K562 (cell line): ENCODE measurements at regions not wholly inside any gene's neighbourhood (a gene's known extent, or its start where the extent isn't known, plus 50 kb on each side); places are given as distances from the start of the nearest gene placed in this dataset.

ENCODE experiments used
- CBFA2T3 ChIP-seq: fragments of 450-650 bp; IDR thresholded peaks from 2 replicates; pipeline ENCODE4 v1.6.1; 2017
- CHCHD3 ChIP-seq: fragments of 250-450 bp; sonication (Bioruptor Pico); IDR thresholded peaks from 2 replicates; pipeline ENCODE4 v2.1.2; 2022; ENCODE audit warnings: mild to moderate bottlenecking
- CTBP1 ChIP-seq: fragments of 450-650 bp; IDR thresholded peaks from 2 replicates; pipeline ENCODE4 v1.6.1; 2016; ENCODE audit warnings: borderline replicate concordance
- CXXC5 ChIP-seq: fragments of 250-450 bp; sonication (Bioruptor Pico); IDR thresholded peaks from 2 replicates; pipeline ENCODE4 v1.8.0; 2022; ENCODE audit warnings: inconsistent platforms, mild to moderate bottlenecking, moderate library complexity
- DLX4 ChIP-seq: fragments of 250-450 bp; sonication (Bioruptor Pico); IDR thresholded peaks from 2 replicates; pipeline ENCODE4 v1.6.1; 2021; ENCODE audit warnings: mild to moderate bottlenecking
- DPF2 ChIP-seq: fragments of 450-650 bp; IDR thresholded peaks from 2 replicates; pipeline ENCODE4 v1.6.1; 2016
- ETV1 ChIP-seq: fragments of 450-650 bp; conservative IDR thresholded peaks from 2 replicates; pipeline ENCODE4 v1.6.1; 2016; ENCODE audit warnings: missing genetic modification characterization, control low read depth, low read depth, missing compliant biosample characterization
- FOSL1 ChIP-seq: fragments of 200-800 bp; sonication (Bioruptor generic); conservative IDR thresholded peaks from 2 replicates; pipeline ENCODE4 v1.6.1; 2016; ENCODE audit warnings: missing genetic modification characterization, missing compliant biosample characterization
- GTF2A2 ChIP-seq: IDR thresholded peaks from 2 replicates; pipeline ENCODE4 v1.6.1; 2016; ENCODE audit warnings: mild to moderate bottlenecking, missing genetic modification characterization, missing compliant biosample characterization
- HLTF ChIP-seq: fragments of 450-650 bp; IDR thresholded peaks from 2 replicates; pipeline ENCODE4 v1.6.1; 2016
- HNRNPUL1 ChIP-seq: fragments of 200-400 bp; formaldehyde crosslinking; IDR thresholded peaks from 2 replicates; pipeline ENCODE4 v1.6.1; 2017; ENCODE audit warnings: low read length
- L3MBTL2 ChIP-seq: fragments of 450-650 bp; IDR thresholded peaks from 2 replicates; pipeline ENCODE4 v1.6.1; 2016; ENCODE audit warnings: mild to moderate bottlenecking, moderate library complexity
- NFIC ChIP-seq: fragments of 450-650 bp; IDR thresholded peaks from 2 replicates; pipeline ENCODE4 v1.6.1; 2017; ENCODE audit warnings: mild to moderate bottlenecking, inconsistent platforms
- NR4A1 ChIP-seq, 2 experiments: fragments of 250-450 bp in 1 of 2; fragments of 450-650 bp in 1 of 2; sonication (Bioruptor Pico) in 1 of 2; IDR thresholded peaks; 2 replicates each; pipeline versions ENCODE4 v1.4.0 to v1.6.1; 2016 to 2020; ENCODE audit warnings: mild to moderate bottlenecking in 2 of 2, missing compliant biosample characterization in 1 of 2, missing genetic modification characterization in 1 of 2, moderate library complexity in 1 of 2
- PML ChIP-seq: IDR thresholded peaks from 2 replicates; pipeline ENCODE4 v1.6.1; 2012; ENCODE audit warnings: low read length, inconsistent platforms
- RUNX1 ChIP-seq: sonication (generic); IDR thresholded peaks from 2 replicates; pipeline ENCODE4 v1.6.1; 2016; ENCODE audit warnings: antibody characterized with exemption, low read depth
- SP1 ChIP-seq: sonication (generic); formaldehyde crosslinking; IDR thresholded peaks from 2 replicates; pipeline ENCODE4 v1.8.1; 2022; ENCODE audit warnings: mild to moderate bottlenecking, missing genetic modification reagents
- SUPT5H ChIP-seq: fragments of 450-650 bp; IDR thresholded peaks from 2 replicates; pipeline ENCODE4 v1.6.1; 2016
- TEAD1 ChIP-seq, 2 experiments: fragments of 450-650 bp in 1 of 2; sonication (generic) in 1 of 2; formaldehyde crosslinking; IDR thresholded peaks; 2 replicates each; pipeline versions ENCODE4 v1.4.0 to v1.8.0; 2020 to 2022; ENCODE audit warnings: mild to moderate bottlenecking in 2 of 2, missing genetic modification reagents in 1 of 2
- ZFP36 ChIP-seq: fragments of 150-350 bp; IDR thresholded peaks from 2 replicates; pipeline ENCODE4 v1.6.1; 2018; ENCODE audit warnings: low read length, low read depth; ENCODE audit not compliant: partially characterized antibody
- ZKSCAN3 ChIP-seq: fragments of 250-450 bp; sonication (Bioruptor Pico); IDR thresholded peaks from 2 replicates; pipeline ENCODE4 v1.4.0; 2020
- ZNF324 ChIP-seq: fragments of 250-450 bp; sonication (Bioruptor Pico); IDR thresholded peaks from 2 replicates; pipeline ENCODE4 v1.4.0; 2020; ENCODE audit warnings: mild to moderate bottlenecking
- ZNF384 ChIP-seq: IDR thresholded peaks from 2 replicates; pipeline ENCODE4 v1.6.1; 2012; ENCODE audit warnings: low read depth, low read length, improper control_type of control experiment
- TF ChIP-seq, protein P1 (sequence below): sonication (generic); formaldehyde crosslinking; IDR thresholded peaks from 2 replicates; pipeline ENCODE4 v1.8.0; 2022; ENCODE audit warnings: mild to moderate bottlenecking, missing genetic modification reagents
- TF ChIP-seq, protein P2 (sequence below): fragments of 450-650 bp; formaldehyde crosslinking; IDR thresholded peaks from 2 replicates; pipeline ENCODE4 v1.4.0; 2020; ENCODE audit warnings: mild to moderate bottlenecking, moderate library complexity
- TF ChIP-seq, protein P3 (sequence below): sonication (generic); formaldehyde crosslinking; IDR thresholded peaks from 2 replicates; pipeline ENCODE4 v1.8.1; 2023; ENCODE audit warnings: mild to moderate bottlenecking, missing genetic modification reagents
- TF ChIP-seq, protein P4 (sequence below): fragments of 250-450 bp; sonication (Bioruptor Pico); IDR thresholded peaks from 2 replicates; pipeline ENCODE4 v1.5.0; 2021

DNA sequence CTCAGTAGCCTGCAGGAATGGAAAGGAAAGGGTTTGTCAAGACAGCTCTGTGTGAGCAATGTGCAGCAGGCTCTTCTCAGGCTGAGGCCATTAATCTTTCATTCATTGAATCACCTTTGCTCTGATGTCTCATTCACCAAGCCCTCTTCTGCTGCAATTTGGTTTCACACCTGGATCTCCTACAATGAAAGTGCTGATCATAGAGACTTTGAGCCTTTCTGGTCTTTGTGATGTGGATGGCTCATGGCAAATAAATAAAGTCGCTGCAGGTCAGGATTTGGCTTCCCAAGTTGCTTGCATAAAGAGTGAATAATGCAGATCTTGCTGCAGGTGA, 95.8 kb upstream of the SPRED2 start (continued):
- TF ChIP-seq, protein P1, sequence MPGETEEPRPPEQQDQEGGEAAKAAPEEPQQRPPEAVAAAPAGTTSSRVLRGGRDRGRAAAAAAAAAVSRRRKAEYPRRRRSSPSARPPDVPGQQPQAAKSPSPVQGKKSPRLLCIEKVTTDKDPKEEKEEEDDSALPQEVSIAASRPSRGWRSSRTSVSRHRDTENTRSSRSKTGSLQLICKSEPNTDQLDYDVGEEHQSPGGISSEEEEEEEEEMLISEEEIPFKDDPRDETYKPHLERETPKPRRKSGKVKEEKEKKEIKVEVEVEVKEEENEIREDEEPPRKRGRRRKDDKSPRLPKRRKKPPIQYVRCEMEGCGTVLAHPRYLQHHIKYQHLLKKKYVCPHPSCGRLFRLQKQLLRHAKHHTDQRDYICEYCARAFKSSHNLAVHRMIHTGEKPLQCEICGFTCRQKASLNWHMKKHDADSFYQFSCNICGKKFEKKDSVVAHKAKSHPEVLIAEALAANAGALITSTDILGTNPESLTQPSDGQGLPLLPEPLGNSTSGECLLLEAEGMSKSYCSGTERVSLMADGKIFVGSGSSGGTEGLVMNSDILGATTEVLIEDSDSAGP (CRISPR knock-in tag): no peak
- TF ChIP-seq RUNX1: no peak
- no peak for TF ChIP-seq CXXC5 (CRISPR knock-in tag)
- peak; percentile 0 for TF ChIP-seq ZFP36
- TF ChIP-seq NFIC: no peak
- TF ChIP-seq SP1 (CRISPR knock-in tag): 0 out of 2 replicates have a peak, but pooled peaks have one; percentile 14
- TF ChIP-seq L3MBTL2: peak; percentile 10
- TF ChIP-seq SUPT5H: no peak
- no peak for TF ChIP-seq DLX4
- TF ChIP-seq CHCHD3 (CRISPR knock-in tag): no peak
- TF ChIP-seq, protein P2, sequence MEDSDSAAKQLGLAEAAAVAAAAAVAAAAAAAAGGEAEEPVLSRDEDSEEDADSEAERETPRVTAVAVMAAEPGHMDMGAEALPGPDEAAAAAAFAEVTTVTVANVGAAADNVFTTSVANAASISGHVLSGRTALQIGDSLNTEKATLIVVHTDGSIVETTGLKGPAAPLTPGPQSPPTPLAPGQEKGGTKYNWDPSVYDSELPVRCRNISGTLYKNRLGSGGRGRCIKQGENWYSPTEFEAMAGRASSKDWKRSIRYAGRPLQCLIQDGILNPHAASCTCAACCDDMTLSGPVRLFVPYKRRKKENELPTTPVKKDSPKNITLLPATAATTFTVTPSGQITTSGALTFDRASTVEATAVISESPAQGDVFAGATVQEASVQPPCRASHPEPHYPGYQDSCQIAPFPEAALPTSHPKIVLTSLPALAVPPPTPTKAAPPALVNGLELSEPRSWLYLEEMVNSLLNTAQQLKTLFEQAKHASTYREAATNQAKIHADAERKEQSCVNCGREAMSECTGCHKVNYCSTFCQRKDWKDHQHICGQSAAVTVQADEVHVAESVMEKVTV (CRISPR knock-in tag): no peak
- TF ChIP-seq NR4A1 (CRISPR knock-in tag; IDR thresholded peaks at IDR 0.05): no peak
- 0 out of 2 replicates have a peak, but pooled peaks have one; percentile 3 for TF ChIP-seq NR4A1 (tag; IDR thresholded peaks at IDR 0.05)
- no peak for TF ChIP-seq GTF2A2 (tag)
- TF ChIP-seq TEAD1 (CRISPR knock-in tag; IDR thresholded peaks at IDR 0.05): no peak
- TF ChIP-seq ETV1 (tag): no peak
- TF ChIP-seq, protein P3, sequence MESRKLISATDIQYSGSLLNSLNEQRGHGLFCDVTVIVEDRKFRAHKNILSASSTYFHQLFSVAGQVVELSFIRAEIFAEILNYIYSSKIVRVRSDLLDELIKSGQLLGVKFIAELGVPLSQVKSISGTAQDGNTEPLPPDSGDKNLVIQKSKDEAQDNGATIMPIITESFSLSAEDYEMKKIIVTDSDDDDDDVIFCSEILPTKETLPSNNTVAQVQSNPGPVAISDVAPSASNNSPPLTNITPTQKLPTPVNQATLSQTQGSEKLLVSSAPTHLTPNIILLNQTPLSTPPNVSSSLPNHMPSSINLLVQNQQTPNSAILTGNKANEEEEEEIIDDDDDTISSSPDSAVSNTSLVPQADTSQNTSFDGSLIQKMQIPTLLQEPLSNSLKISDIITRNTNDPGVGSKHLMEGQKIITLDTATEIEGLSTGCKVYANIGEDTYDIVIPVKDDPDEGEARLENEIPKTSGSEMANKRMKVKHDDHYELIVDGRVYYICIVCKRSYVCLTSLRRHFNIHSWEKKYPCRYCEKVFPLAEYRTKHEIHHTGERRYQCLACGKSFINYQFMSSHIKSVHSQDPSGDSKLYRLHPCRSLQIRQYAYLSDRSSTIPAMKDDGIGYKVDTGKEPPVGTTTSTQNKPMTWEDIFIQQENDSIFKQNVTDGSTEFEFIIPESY: no peak
- no peak for TF ChIP-seq CTBP1
- no peak for TF ChIP-seq FOSL1 (tag)
- TF ChIP-seq, protein P4, sequence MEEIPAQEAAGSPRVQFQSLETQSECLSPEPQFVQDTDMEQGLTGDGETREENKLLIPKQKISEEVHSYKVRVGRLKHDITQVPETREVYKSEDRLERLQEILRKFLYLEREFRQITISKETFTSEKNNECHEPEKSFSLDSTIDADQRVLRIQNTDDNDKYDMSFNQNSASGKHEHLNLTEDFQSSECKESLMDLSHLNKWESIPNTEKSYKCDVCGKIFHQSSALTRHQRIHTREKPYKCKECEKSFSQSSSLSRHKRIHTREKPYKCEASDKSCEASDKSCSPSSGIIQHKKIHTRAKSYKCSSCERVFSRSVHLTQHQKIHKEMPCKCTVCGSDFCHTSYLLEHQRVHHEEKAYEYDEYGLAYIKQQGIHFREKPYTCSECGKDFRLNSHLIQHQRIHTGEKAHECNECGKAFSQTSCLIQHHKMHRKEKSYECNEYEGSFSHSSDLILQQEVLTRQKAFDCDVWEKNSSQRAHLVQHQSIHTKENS (CRISPR knock-in tag): no peak
- TF ChIP-seq ZNF384: no peak
- TF ChIP-seq ZNF324 (CRISPR knock-in tag): no peak
- no peak for TF ChIP-seq PML
- no peak for TF ChIP-seq HLTF
- no peak for TF ChIP-seq HNRNPUL1
- TF ChIP-seq DPF2: no peak
- TF ChIP-seq CBFA2T3: no peak
- no peak for TF ChIP-seq ZKSCAN3
